Neuronal stem cell (in vitro differentiated cells): ENCODE measurements at regions not wholly inside any gene's neighbourhood (a gene's known extent, or its start where the extent isn't known, plus 50 kb on each side); places are given as distances from the start of the nearest gene placed in this dataset.

Source experiments
- DNase-seq: peaks from one replicate; pipeline ENCODE4 v3.0.0-alpha.2; 2013; ENCODE audit warnings: low spot score
- H2AFZ ChIP-seq: one replicate; pipeline ENCODE4 v1.6.1; 2013; ENCODE audit warnings: mild to moderate bottlenecking, low read length, inconsistent platforms
- H2AK5ac ChIP-seq: 2 replicates; pipeline ENCODE4 v1.6.1; 2013; ENCODE audit warnings: low read depth, mild to moderate bottlenecking, inconsistent platforms, low read length, moderate library complexity, mixed read lengths
- H2BK120ac ChIP-seq: 2 replicates; pipeline ENCODE4 v1.6.1; 2013; ENCODE audit warnings: low read depth, mild to moderate bottlenecking, inconsistent platforms, low read length, moderate library complexity, mixed read lengths
- H2BK12ac ChIP-seq: one replicate; pipeline ENCODE4 v1.6.1; 2013; ENCODE audit warnings: low read length, inconsistent platforms
- H2BK15ac ChIP-seq: 2 replicates; pipeline ENCODE4 v1.6.1; 2013; ENCODE audit warnings: mild to moderate bottlenecking, low read length, inconsistent platforms, mixed read lengths
- H2BK5ac ChIP-seq: one replicate; pipeline ENCODE4 v1.6.1; 2013; ENCODE audit warnings: inconsistent platforms, mild to moderate bottlenecking, low read length, moderate library complexity
- H3K14ac ChIP-seq: one replicate; pipeline ENCODE4 v1.6.1; 2013; ENCODE audit warnings: low read length, inconsistent platforms
- H3K18ac ChIP-seq: 2 replicates; pipeline ENCODE4 v1.6.1; 2013; ENCODE audit warnings: low read length, inconsistent platforms
- H3K23ac ChIP-seq: 2 replicates; pipeline ENCODE4 v1.6.1; 2013; ENCODE audit warnings: low read depth, mild to moderate bottlenecking, mixed read lengths, low read length, inconsistent platforms; ENCODE audit not compliant: poor library complexity
- H3K27ac ChIP-seq: replicated peaks from 3 replicates; pipeline ENCODE4 v1.5.1; 2013; ENCODE audit warnings: low read length, inconsistent platforms
- H3K27me3 ChIP-seq, 3 experiments: 2 replicates each; pipeline ENCODE4 v1.6.1; 2013; ENCODE audit warnings: low read length in 3 of 3, mild to moderate bottlenecking in 2 of 3, inconsistent platforms in 1 of 3, low read depth in 1 of 3, mixed read lengths in 1 of 3, moderate library complexity in 1 of 3; ENCODE audit not compliant: control insufficient read depth in 3 of 3, insufficient read depth in 3 of 3
- H3K36me3 ChIP-seq, 2 donors: replicated peaks in 1 of 2; 2 replicates each; pipeline ENCODE4 v1.6.1; 2013; ENCODE audit warnings: low read length in 2 of 2; ENCODE audit not compliant: control insufficient read depth in 2 of 2, insufficient read depth in 2 of 2
- H3K4ac ChIP-seq: 2 replicates; pipeline ENCODE4 v1.6.1; 2013; ENCODE audit warnings: inconsistent platforms, mild to moderate bottlenecking, low read length, moderate library complexity
- H3K4me1 ChIP-seq, 2 donors: 1 replicate in 1 of 2; 2 replicates in 1 of 2; pipeline ENCODE4 v1.6.1; 2013; ENCODE audit warnings: low read length in 2 of 2, low read depth in 1 of 2; ENCODE audit not compliant: control insufficient read depth in 2 of 2, insufficient read depth in 1 of 2
- H3K4me2 ChIP-seq: one replicate; pipeline ENCODE4 v1.6.1; 2013; ENCODE audit warnings: mild to moderate bottlenecking, low read length, inconsistent platforms; ENCODE audit not compliant: insufficient read depth, poor library complexity, severe bottlenecking
- H3K4me3 ChIP-seq, 2 donors: 2 replicates each; pipeline ENCODE4 v1.5.1; 2013; ENCODE audit warnings: low read length in 2 of 2, mild to moderate bottlenecking in 2 of 2, inconsistent platforms in 1 of 2, moderate library complexity in 1 of 2
- H3K79me1 ChIP-seq: one replicate; pipeline ENCODE4 v1.6.1; 2013; ENCODE audit warnings: low read depth, mild to moderate bottlenecking, inconsistent platforms, low read length, moderate library complexity
- H3K9ac ChIP-seq: one replicate; pipeline ENCODE4 v1.6.1; 2013; ENCODE audit warnings: mild to moderate bottlenecking, low read depth, low read length, inconsistent platforms; ENCODE audit not compliant: poor library complexity
- H3K9me3 ChIP-seq, 2 donors: replicated peaks in 1 of 2; 2 replicates each; pipeline versions ENCODE3 to v1.6.1; 2013; ENCODE audit warnings: low read length in 2 of 2, mild to moderate bottlenecking in 2 of 2, inconsistent platforms in 1 of 2, low read depth in 1 of 2, mixed read lengths in 1 of 2, moderate library complexity in 1 of 2; ENCODE audit not compliant: control insufficient read depth in 2 of 2, insufficient read depth in 1 of 2
- H4K8ac ChIP-seq: one replicate; pipeline ENCODE4 v1.6.1; 2013; ENCODE audit warnings: low read depth, mild to moderate bottlenecking, inconsistent platforms, low read length, moderate library complexity
- H4K91ac ChIP-seq: one replicate; pipeline ENCODE4 v1.6.1; 2013; ENCODE audit warnings: low read length, low read depth, mild to moderate bottlenecking, inconsistent platforms; ENCODE audit not compliant: poor library complexity
- WGBS, 2 donors: extraction: QIAGEN DNeasy Blood & Tissue Kit; methylation state at CpG; one replicate each; pipeline ENCODE4 v1.1.7; 2013; ENCODE audit warnings: missing lambda C conversion rate in 2 of 2, mixed read lengths in 1 of 2; ENCODE audit not compliant: insufficient read length in 2 of 2, insufficient replicate concordance in 1 of 2; ENCODE audit errors: extremely low coverage in 2 of 2; 5-methylcytosine and 5-hydroxymethylcytosine counted together

DNA sequence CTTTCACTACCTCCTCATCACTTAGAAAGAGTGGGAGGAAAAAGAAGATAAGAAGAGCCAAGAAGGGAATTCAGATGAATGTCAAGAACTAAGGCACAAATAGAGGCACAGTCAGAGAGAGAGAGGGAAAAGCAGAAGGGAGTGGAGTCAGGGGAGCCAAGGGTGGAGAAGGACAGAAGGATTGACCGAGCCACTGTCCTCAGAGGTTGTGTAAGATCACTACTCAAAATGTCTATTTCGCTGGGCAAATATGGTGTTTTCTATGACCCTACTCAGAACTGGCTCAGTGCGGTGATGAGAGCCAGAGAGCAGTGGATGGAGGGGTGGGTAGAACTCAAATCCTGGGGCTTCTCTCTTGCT lies 139.2 kb upstream of the HS3ST2 start:
- no peaks in the 10 kb centered on the region for H3K36me3 ChIP-seq
- H3K27me3 ChIP-seq, result no peaks in the 10 kb centered on the region
- no peak overlapping the region for H2BK120ac ChIP-seq
- H3K14ac ChIP-seq, result no peak overlapping the region
- H3K18ac ChIP-seq, result no peak overlapping the region
- H3K9me3 ChIP-seq, result no peaks in the 10 kb centered on the region
- no peak for DNase-seq
- no peak overlapping the region for H3K23ac ChIP-seq
- H4K91ac ChIP-seq, result no peak overlapping the region
- H4K8ac ChIP-seq, result no peak overlapping the region
- no peak overlapping the region for H2AK5ac ChIP-seq
- no CpG with 5 or more reads among the region's 3 CpGs for WGBS, 2 donors
- no peaks in the 10 kb centered on the region for H3K79me1 ChIP-seq
- no peak overlapping the region for H3K4me3 ChIP-seq
- H3K4me1 ChIP-seq, result peaks cover 0 to 4% of the 10 kb centered on the region in 2 donors
- no peak overlapping the region for H2BK12ac ChIP-seq
- H3K4ac ChIP-seq, result no peak overlapping the region
- H3K4me2 ChIP-seq, result no peak overlapping the region
- no peak overlapping the region for H3K27ac ChIP-seq
- H2BK5ac ChIP-seq, result no peak overlapping the region
- H2BK15ac ChIP-seq, result no peak overlapping the region
- no peak overlapping the region for H2AFZ ChIP-seq
- H3K9ac ChIP-seq, result no peak overlapping the region

- DNase-seq, result no peak
- H3K9ac ChIP-seq, result no peak overlapping the region
- no peak overlapping the region for H2AK5ac ChIP-seq
- no peak overlapping the region for H2BK5ac ChIP-seq
- H3K4me1 ChIP-seq, result no peaks in the 10 kb centered on the region
- no peak overlapping the region for H2BK15ac ChIP-seq
- H4K8ac ChIP-seq, result no peak overlapping the region
- H4K91ac ChIP-seq, result no peak overlapping the region
- H2BK120ac ChIP-seq, result no peak overlapping the region
- H2BK12ac ChIP-seq, result no peak overlapping the region
- no peak overlapping the region for H2AFZ ChIP-seq
- no peaks in the 10 kb centered on the region for H3K36me3 ChIP-seq
- H3K23ac ChIP-seq, result no peak overlapping the region
- no peak overlapping the region for H3K18ac ChIP-seq
- no peaks in the 10 kb centered on the region for H3K27me3 ChIP-seq
- H3K79me1 ChIP-seq, result no peaks in the 10 kb centered on the region
- no peak overlapping the region for H3K4me2 ChIP-seq
- H3K9me3 ChIP-seq, result no peaks in the 10 kb centered on the region
- H3K4me3 ChIP-seq, result no peak overlapping the region
- H3K14ac ChIP-seq, result no peak overlapping the region
- no peak overlapping the region for H3K4ac ChIP-seq
- no CpG with 5 or more reads among the region's 4 CpGs for WGBS, 2 donors
- H3K27ac ChIP-seq, result no peak overlapping the region
Observed at GRCh38 chr16:22675745-22676540, 138.0 kb upstream of the HS3ST2 start.

DNA sequence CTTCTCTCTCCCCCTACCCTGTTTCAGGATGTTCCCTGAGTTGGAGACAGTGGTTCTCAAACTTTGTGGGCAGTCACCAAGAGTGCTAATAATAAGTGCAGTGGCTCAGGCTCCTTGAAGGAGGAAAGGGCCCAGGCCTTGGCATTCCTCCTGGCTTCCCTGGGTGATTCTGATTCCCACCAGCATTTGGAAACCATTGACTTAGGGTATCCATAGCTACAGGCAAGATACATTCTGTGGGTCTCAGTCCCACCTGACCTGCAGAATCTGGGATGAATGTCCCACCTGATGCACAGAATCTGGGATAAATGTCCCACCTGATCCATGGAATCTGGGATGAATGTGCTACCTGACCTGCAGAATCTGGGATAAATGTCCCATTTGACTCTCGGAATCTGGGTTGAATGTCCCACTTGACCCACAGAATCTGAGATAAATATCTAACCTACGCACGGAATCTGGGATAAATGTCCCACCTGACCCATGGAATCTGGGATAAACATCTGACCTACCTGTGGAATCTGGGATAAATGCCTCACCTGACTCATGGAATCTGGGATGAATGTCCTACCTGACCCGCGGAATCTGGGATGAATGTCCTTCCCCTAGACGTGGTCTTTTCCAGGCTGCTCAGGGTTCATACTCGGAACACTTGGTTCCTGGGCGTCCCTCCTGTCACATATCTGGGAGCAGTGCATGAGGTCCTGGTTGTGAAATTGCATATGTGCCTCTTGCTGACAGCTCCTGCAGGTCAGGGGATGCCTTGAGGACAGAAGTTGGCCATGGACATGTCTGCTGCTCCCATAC lies 136.7 kb upstream of the HS3ST2 start:
- Histone ChIP-seq H3K18ac (no peak overlapping the region), H3K4ac (no peak overlapping the region), H2AK5ac (no peak overlapping the region), H2BK12ac (no peak overlapping the region), H2BK15ac (no peak overlapping the region), H3K27me3 (no peaks in the 10 kb centered on the region), H3K4me1 (no peaks in the 10 kb centered on the region), H4K91ac (no peak overlapping the region), H2AFZ (no peak overlapping the region), H3K14ac (no peak overlapping the region), H3K23ac (no peak overlapping the region), H3K79me1 (no peaks in the 10 kb centered on the region), H2BK120ac (no peak overlapping the region), H4K8ac (no peak overlapping the region), H3K27ac (no peak overlapping the region), H3K36me3 (no peaks in the 10 kb centered on the region), H3K4me3 (no peak overlapping the region), H3K4me2 (no peak overlapping the region), H2BK5ac (no peak overlapping the region), H3K9me3 (no peaks in the 10 kb centered on the region), H3K9ac (no peak overlapping the region)
- WGBS, 2 donors, result no CpG with 5 or more reads among the region's 8 CpGs
- DNase-seq, result no peak

- H4K8ac ChIP-seq, result no peak overlapping the region
- H2BK15ac ChIP-seq, result no peak overlapping the region
- no peaks in the 10 kb centered on the region for H3K36me3 ChIP-seq
- H2BK5ac ChIP-seq, result no peak overlapping the region
- no peak overlapping the region for H4K91ac ChIP-seq
- no CpG with 5 or more reads among the region's 2 CpGs for WGBS, 2 donors
- H2AFZ ChIP-seq, result no peak overlapping the region
- H3K27me3 ChIP-seq, result no peaks in the 10 kb centered on the region
- no peaks in the 10 kb centered on the region for H3K79me1 ChIP-seq
- H3K9me3 ChIP-seq, result no peaks in the 10 kb centered on the region
- no peak overlapping the region for H2BK12ac ChIP-seq
- H3K27ac ChIP-seq, result no peak overlapping the region
- no peak overlapping the region for H2AK5ac ChIP-seq
- no peak overlapping the region for H3K23ac ChIP-seq
- no peak for DNase-seq
- no peak overlapping the region for H3K4me2 ChIP-seq
- H3K4me3 ChIP-seq, result no peak overlapping the region
- no peak overlapping the region for H3K14ac ChIP-seq
- H3K4me1 ChIP-seq, result no peaks in the 10 kb centered on the region
- no peak overlapping the region for H3K18ac ChIP-seq
- H3K9ac ChIP-seq, result no peak overlapping the region
- no peak overlapping the region for H2BK120ac ChIP-seq
- no peak overlapping the region for H3K4ac ChIP-seq
Observed at GRCh38 chr16:22678311-22678710, 135.7 kb upstream of the HS3ST2 start.
